22Rv1 (cell line): ENCODE measurements at regions not wholly inside any gene's neighbourhood (a gene's known extent, or its start where the extent isn't known, plus 50 kb on each side); places are given as distances from the start of the nearest gene placed in this dataset.

Source experiments
- CTCF ChIP-seq: fragments of 450-650 bp; IDR thresholded peaks from 2 replicates; pipeline ENCODE4 v1.5.1; 2017; ENCODE audit warnings: mild to moderate bottlenecking
- ZFX ChIP-seq: fragments of 450-650 bp; IDR thresholded peaks from 2 replicates; pipeline ENCODE4 v1.6.1; 2017; ENCODE audit warnings: antibody characterized with exemption, borderline replicate concordance

- TF ChIP-seq CTCF (no peak), ZFX (no peak)
Measured at GRCh38 chr3:168870892-168871291, 775.2 kb upstream of the GOLIM4 start.
